ENCODE measurements at regions not wholly inside any gene's neighbourhood (a gene's known extent, or its start where the extent isn't known, plus 50 kb on each side); places are given as distances from the start of the nearest gene placed in this dataset.
A peak's percentile ranks its signal among the peaks of the same experiment; 100 is the strongest.

DNA sequence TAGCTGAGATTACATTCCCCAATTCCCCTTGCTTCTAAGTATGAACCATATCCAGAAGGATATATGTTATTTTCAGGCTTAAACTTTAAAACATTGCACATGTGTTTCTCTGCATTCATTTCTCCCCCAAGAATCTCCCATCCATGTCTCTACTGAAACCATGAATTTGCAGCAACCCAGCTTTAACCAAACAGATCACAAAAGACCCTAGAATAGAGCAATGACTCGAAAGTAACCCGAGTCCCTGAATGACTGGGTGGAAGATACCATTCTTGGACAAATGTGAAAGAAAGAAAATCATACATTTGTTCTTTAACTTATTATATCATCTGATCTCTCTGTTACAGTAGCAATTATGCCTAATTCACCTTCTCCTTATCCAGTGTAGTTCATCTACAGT, 278.7 kb downstream of the IPMK start:
- Histone ChIP-seq H3K4me3 (IDR thresholded peaks at IDR 0.05; ENCODE audit: insufficient read depth, low read depth, low read length) (no peak overlapping the region), H3K36me3 (ENCODE audit: insufficient read depth) (no peaks in the 10 kb centered on the region), H3K79me2 (ENCODE audit: insufficient read depth, low read depth) (peaks cover 31% of the 10 kb centered on the region; the same call in 1 of the 2 replicates), H3K9ac (no peak overlapping the region), H2AFZ (ENCODE audit: low read depth) (no peak overlapping the region), H3K4me2 (peak overlapping the region; percentile 46; the same call in 1 of the 2 replicates), H3K4me1 (ENCODE audit: low read depth, poor library complexity, severe bottlenecking) (peaks cover 78% of the 10 kb centered on the region), H4K20me1 (ENCODE audit: insufficient read depth) (no peaks in the 10 kb centered on the region), H3K27me3 (ENCODE audit: insufficient read depth, low read depth) (no peaks in the 10 kb centered on the region), H3K27ac (no peak overlapping the region)
- TF ChIP-seq, protein P1, sequence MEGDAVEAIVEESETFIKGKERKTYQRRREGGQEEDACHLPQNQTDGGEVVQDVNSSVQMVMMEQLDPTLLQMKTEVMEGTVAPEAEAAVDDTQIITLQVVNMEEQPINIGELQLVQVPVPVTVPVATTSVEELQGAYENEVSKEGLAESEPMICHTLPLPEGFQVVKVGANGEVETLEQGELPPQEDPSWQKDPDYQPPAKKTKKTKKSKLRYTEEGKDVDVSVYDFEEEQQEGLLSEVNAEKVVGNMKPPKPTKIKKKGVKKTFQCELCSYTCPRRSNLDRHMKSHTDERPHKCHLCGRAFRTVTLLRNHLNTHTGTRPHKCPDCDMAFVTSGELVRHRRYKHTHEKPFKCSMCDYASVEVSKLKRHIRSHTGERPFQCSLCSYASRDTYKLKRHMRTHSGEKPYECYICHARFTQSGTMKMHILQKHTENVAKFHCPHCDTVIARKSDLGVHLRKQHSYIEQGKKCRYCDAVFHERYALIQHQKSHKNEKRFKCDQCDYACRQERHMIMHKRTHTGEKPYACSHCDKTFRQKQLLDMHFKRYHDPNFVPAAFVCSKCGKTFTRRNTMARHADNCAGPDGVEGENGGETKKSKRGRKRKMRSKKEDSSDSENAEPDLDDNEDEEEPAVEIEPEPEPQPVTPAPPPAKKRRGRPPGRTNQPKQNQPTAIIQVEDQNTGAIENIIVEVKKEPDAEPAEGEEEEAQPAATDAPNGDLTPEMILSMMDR (conservative IDR thresholded peaks at IDR 0.05; ENCODE audit: low read depth, low read length), result no peak

DNA sequence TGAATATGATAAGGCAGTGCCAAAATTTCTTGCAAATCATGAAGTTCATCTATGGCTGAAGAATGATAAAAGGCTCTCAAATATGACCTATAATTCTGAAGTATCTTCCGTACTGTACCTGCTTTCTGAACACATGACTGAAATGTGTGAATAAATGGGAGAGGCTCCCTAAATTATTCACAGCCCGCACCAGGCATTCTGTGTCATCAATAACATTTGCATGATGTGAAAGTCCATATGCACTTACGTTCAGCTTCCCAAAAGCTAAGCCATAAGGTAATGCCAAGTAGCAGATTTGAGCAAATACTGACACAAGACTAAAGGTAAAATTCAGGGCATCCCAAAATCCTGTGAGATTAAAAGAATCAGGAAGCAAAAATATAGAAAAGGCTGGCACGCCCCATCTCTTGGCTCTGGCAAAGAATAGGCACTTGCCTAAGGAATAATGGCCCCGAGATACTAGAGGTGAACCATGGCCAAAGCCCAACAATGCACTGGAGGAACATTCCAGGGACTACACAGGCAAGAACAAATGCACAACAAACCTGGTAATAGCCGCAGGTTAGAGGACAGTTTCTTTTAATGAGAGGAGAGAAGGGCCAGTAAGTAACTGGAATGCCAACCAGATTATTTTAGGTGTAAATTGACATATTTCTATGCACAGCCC, 280.5 kb downstream of the IPMK start:
- H3K4me3 ChIP-seq (IDR thresholded peaks at IDR 0.05; ENCODE audit: insufficient read depth, low read depth, low read length), result no peak overlapping the region
- no peak overlapping the region for H3K4me2 ChIP-seq
- TF ChIP-seq, protein P1 (conservative IDR thresholded peaks at IDR 0.05; ENCODE audit: low read depth, low read length), result no peak
- no peak overlapping the region for H2AFZ ChIP-seq (ENCODE audit: low read depth)
- peaks cover 31% of the 10 kb centered on the region; the same call in 1 of the 2 replicates for H3K79me2 ChIP-seq (ENCODE audit: insufficient read depth, low read depth)
- no peaks in the 10 kb centered on the region for H3K27me3 ChIP-seq (ENCODE audit: insufficient read depth, low read depth)
- H3K4me1 ChIP-seq (ENCODE audit: low read depth, poor library complexity, severe bottlenecking), result peaks cover 72% of the 10 kb centered on the region
- no peaks in the 10 kb centered on the region for H4K20me1 ChIP-seq (ENCODE audit: insufficient read depth)
- H3K36me3 ChIP-seq (ENCODE audit: insufficient read depth), result no peaks in the 10 kb centered on the region
- H3K27ac ChIP-seq, result no peak overlapping the region
- H3K9ac ChIP-seq, result no peak overlapping the region

DNA sequence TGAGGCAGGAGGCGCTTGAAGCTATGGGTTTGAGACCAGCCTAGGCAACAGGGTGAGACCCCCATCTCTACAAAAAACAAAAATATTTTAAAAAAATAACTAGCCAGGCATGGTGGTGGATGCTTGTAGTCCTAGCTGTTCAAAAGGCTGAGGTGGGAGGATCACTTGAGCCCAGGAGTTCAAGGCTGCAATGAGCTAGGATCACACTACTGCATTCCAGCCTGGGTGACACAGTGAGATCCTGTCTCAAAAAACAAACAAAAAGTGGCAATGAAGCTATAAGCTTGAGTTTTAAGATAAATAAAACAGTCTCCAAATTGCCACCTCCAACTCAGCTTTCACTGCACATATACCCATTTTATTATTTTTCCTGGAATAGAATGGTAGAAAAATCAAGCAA, 281.3 kb downstream of the IPMK start:
- TF ChIP-seq, protein P1 (conservative IDR thresholded peaks at IDR 0.05; ENCODE audit: low read depth, low read length), result no peak
- H3K36me3 ChIP-seq (ENCODE audit: insufficient read depth), result no peaks in the 10 kb centered on the region
- H3K27me3 ChIP-seq (ENCODE audit: insufficient read depth, low read depth), result no peaks in the 10 kb centered on the region
- H3K27ac ChIP-seq, result no peak overlapping the region
- H2AFZ ChIP-seq (ENCODE audit: low read depth), result no peak overlapping the region
- no peak overlapping the region for H3K9ac ChIP-seq
- H3K4me3 ChIP-seq (IDR thresholded peaks at IDR 0.05; ENCODE audit: insufficient read depth, low read depth, low read length), result no peak overlapping the region
- peaks cover 76% of the 10 kb centered on the region for H3K4me1 ChIP-seq (ENCODE audit: low read depth, poor library complexity, severe bottlenecking)
- H3K4me2 ChIP-seq, result no peak overlapping the region
- no peaks in the 10 kb centered on the region for H4K20me1 ChIP-seq (ENCODE audit: insufficient read depth)
- peaks cover 31% of the 10 kb centered on the region; the same call in 1 of the 2 replicates for H3K79me2 ChIP-seq (ENCODE audit: insufficient read depth, low read depth)

DNA sequence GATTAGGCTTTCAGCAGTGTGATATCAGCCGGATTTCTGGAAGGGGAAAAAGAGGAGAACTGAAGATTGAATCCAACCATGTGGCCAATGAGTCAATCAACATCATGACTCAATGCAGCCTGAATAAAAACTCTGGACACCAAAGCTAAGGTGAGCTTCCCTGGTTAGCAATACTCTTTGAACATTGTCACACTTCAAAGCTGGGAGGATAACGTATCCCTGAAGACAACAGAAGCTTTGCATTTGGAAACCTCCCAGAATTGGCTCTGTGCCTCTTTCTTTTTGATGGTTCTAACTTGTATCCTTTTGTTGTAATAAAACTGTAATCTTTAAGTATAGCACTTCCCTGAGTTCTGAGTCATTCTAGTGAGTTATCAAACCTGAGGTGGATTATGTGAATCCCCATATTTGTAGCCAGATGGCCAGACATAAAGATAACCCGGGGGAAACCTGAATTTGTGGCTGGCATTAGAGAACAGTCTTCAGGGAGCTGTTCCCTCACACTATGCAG, 284.4 kb downstream of the IPMK start:
- no peak overlapping the region for H2AFZ ChIP-seq (ENCODE audit: low read depth)
- TF ChIP-seq, protein P1 (conservative IDR thresholded peaks at IDR 0.05; ENCODE audit: low read depth, low read length), result no peak
- peaks cover 57% of the 10 kb centered on the region for H3K4me1 ChIP-seq (ENCODE audit: low read depth, poor library complexity, severe bottlenecking)
- H3K79me2 ChIP-seq (ENCODE audit: insufficient read depth, low read depth), result peaks cover 13% of the 10 kb centered on the region; the same call in 1 of the 2 replicates
- H3K36me3 ChIP-seq (ENCODE audit: insufficient read depth), result no peaks in the 10 kb centered on the region
- no peak overlapping the region for H3K4me3 ChIP-seq (IDR thresholded peaks at IDR 0.05; ENCODE audit: insufficient read depth, low read depth, low read length)
- H3K9ac ChIP-seq, result no peak overlapping the region
- H4K20me1 ChIP-seq (ENCODE audit: insufficient read depth), result no peaks in the 10 kb centered on the region
- no peaks in the 10 kb centered on the region for H3K27me3 ChIP-seq (ENCODE audit: insufficient read depth, low read depth)
- H3K4me2 ChIP-seq, result no peak overlapping the region
- no peak overlapping the region for H3K27ac ChIP-seq

Measured in KMS-11 (cell line).